ENCODE measurements at regions not wholly inside any gene's neighbourhood (a gene's known extent, or its start where the extent isn't known, plus 50 kb on each side); places are given as distances from the start of the nearest gene placed in this dataset.
A peak's percentile ranks its signal among the peaks of the same experiment; 100 is the strongest.

DNA sequence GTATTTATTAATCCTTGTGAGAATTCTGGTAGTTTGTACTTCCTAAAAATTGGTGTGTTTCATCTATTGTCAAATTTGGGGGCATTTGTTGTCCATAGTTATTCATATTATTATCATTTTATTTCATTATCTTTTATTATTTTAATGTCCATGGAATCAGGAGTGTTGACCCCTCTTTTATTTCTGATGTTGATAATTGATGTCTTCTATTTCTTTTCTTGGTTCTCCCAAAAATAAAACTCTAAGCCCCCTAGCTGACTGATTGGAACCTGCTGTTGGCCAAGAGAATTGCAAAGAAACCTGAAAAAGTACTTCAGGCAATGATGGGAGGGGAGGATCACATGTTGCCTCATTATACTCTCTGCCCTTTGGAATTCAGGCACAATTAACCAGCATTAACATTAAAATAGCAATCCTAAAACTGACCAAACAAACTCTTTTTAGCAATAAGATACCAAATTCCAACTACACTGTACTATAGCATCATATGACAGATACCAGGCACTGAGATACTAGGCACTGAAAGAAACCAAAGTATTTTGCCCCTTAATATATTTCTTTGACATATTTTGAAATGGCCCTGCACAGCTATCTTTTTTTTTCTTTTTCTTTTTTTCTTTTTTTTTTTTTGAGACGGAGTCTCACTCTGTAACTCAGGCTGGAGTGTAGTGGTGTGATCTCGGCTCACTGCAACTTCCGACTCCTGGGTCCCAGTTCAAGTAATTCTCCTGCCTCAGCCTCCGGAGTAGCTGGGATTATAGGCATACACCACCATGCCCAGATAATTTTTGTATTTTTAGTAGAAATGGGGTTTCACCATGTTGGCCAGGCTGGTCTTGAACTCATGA is 1097.2 kb upstream of the CNTNAP5 start:
- DNase-seq: no peak

DNA sequence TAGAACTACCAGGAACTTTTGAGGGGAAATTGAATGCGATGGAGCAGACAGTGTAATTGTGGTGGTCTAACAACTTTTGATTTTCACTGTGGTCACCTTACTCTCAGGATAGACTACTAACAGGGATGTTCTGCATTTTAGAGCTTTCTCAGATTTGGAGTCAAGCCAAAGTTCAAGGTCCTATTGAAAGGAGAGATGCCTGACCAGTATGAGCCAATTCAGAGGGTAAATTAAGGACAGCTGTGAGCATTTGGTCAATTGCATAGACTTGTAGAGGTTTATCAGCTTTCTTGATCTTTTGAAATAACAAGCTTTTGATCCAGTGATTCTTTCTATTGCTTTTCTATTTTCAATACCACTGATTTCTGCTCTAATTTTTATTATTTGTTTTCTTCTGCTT is 1095.7 kb upstream of the CNTNAP5 start:
- DNase-seq: no peak

DNA sequence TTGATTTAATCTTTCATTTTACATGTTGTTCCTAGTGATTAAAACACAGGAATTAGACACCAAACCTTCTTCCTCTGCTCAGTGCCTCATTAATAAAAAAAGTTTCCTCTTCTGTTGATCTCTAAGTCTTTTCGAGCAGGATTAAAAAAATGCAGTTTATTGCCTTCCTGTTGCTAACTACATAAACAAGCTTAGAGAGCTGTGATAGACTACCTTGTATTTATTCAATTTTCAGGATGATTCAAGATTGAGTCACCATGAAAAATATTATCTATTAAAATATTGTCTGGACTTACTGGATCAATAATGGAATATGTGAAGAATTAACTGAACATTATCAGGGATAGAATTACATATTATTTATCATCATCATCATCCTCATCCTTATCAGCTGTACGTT is 1089.6 kb upstream of the CNTNAP5 start:
- no peak for DNase-seq

DNA sequence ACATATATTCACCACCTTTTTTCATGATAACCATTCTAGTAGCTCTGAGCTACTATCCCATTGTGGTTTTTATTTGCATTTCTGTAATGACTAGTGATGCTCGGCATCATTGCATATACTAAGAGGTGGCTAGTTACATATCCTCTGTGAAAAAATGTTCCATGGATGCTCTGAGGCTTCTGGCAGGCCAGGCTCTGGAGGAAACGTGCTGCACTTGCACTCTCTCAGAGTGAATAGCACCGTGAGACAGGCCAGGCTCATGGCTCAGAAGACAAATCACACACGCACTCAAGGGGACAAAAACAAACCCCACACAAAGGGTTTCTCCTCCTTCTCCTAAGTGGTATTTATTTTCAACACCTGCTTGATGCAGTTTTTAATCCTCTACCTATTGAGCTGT is 1085.3 kb upstream of the CNTNAP5 start:
- DNase-seq: no peak

DNA sequence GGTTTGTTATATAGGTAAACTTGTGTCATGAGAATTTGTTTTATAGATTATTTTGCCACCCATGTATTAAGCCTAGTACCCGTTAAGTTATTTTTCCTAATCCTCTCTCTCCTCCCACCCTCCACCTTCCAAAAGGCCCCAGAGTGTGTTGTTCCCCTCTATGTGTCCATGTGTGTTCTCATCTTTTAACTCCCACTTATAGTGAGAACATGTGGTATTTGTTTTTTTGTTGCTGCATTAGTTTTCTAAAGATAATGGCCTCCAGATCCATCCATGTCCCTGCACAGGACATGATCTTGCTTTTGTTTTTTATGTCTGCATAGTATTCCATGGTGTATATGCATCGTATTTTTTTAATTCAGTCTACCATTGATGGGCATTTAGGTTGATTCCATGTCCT is 1075.6 kb upstream of the CNTNAP5 start:
- DNase-seq: no peak

DNA sequence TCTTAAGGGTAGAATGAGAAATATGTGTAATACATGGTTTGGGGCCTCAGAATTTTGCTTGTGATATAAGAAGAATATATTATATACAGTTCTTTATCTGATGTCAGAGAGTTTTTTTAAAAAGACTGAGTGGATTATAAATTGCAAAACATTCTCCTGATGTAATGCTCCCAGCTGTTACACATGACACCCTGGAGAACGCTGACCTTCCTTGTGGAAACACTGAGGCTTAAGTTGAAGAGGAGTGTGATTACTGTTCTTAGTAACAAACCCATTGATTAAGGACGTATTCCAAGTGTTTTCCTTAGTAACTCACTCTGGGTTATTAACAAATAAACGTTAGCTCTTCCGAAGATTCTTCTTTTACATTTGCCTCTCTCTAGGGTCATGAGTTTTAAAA is 1069.3 kb upstream of the CNTNAP5 start:
- no peak for DNase-seq

DNA sequence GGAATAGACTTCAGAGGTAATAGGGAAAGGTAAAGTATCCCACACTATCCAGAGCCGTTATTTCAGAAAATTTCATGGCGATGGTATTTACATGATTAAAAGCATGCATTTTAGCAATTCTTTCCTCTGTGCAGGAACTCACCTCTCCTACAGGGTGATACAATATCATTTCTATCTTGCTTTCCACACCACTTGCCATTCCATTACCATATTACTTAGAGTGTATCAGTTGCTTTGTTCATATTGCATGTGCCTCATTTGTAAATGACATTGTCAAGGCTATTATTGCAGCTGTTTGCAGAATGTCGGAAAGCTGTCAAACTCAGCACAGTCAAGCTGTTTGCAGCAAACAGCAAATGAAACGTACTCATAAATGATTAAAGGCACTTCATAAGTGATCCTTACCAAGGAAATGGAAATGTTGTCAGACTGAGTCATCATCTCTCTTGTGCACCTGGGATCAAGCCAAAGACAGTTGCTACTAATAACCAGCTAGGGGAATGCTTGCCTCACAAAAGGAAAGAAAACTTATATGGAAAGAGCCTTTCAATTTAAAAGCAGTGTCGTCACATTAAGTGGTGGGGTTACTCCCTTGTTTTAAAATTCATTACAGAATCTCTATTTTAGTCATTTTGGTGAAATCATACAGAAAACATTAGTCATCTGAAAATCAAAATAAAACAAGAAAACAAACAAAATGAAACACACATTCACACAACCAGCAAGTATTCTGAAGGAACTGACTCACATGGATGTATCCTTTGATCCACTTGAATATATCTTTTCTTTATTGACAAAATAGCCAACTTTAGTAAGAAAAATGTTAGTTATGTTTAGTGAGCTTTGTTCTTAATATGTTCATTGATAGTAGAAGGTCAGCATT is 1064.1 kb upstream of the CNTNAP5 start:
- DNase-seq: no peak

DNA sequence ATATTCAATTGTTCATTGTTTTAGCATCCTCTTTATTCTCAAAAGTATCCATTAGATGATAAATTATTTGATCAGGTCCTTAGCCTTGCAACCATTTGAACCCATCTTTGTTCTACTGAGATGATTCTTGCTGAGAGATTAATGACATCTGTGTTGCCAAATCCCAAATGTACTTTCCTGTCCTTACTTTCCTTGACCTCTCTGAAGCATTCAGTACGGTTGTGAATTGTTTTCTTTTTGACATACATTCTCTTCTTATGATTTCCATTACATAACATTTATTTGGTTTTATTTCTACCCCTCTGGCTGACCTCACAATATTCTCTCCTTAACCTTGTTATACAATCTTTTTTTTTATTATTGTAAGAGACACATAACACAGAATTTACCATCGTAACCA is 1058.6 kb upstream of the CNTNAP5 start:
- no peak for DNase-seq

DNA sequence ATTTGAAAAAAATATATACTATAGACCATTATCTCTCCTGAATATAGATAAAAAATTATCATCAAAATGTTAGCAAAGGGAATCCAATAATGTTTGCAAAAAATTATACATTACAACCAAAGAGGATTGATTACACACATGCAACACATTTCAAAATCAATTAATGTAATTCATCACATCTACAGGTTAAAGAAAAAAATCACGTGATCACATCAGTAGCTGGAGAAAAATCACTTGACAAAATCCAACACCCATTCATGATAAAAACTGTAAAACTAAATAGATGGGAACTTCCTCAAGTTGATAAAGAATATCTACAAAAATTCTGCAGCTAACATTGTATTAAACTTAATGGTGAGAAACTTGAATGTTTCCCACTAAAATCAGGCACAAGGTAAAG is 1047.5 kb upstream of the CNTNAP5 start:
- no peak for DNase-seq

DNA sequence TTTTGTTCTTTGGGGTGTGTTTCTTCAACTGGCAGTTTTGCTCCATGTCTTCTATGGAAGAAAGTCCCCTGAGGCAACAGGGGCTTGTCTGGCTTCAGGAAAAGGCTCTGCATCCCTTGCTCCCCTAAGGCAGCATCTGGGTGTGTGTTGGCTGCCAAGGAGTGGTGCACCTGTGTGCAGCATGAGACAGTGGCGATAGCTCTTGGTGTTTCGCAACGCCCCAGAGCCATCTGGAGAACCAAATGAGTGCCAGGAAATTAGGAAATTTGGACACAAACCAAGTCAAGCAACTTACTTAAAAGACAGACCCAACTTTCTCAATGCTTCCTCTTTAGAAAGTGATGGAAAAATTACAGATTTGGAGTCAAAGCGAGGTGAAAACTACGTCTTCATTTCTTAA is 1044.4 kb upstream of the CNTNAP5 start:
- no peak for DNase-seq

DNA sequence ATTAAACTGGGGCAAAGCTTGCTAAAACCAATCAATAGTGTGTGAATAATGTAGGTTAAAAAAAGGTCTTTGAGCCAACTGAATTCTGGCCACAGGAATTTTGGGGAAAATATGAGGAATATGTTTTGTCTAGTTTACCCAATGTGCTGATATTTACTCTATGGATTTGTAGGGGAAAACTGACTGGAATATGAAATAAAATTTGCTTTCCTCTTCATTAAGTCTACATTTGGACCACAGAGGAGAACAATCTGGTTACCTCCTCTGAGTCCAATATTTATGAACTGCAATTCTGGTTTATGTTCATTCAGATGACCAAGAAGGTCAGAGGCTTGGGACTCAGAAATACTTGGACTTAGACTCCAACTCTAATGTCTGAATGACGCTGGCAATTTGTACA is 1042.2 kb upstream of the CNTNAP5 start:
- DNase-seq: no peak

DNA sequence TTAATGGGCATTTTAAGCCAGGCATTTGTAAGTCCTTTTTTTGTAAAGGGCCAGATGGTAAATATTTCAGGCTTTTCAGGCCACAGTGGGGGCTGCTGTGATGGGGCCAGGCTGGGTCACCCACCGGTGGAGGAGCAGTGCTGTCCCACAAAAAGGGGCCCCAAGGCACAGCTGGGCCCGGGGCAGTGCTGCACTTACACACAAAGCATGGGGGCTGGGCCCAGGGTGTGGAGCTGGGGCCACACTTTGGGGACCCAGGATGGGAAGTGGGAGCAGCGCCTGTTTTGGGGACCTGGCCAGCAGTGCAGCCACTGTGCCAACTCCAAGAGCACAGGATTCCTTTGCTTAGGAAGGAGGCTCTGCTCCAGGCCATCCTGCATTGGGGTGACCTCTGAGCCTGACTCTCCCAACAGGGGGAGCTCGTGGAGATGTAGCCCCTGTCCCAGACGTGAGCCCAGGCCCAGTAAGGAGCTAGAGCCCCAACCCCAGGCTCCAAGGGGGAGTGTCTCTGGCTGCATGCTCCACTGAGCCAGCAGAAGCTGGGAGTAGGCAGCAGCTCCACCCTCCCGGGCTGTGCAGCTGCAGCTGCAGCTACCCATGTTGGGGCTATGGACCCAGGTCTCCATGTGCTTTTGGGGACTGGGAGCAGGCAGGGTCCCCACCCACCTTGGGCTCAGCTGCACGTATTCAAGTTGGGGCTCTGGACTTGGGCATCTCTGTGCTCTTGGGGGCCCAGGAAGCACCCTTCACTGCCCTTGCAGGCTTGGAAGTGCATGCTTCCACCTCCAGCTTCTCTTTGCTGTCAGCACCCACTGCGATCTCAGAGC is 1036.5 kb upstream of the CNTNAP5 start:
- no peak for DNase-seq

DNA sequence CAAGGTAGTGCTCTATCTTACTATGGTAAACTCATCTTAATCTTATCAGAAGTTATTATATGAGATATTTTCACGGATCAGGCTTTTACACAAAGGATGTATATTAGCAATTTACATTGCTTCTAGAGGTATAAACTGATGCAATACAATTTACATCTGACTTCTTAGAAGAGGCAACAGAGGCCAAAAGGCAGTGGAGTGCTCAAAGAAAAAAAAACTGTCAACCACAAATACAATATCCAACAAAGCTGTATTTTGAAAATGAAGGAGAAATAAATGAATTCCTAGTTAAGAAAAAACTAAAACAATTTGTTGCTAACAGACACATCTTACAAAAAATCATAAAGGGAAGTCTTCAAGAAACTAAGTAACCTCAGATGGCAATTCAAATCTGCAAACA is 1031.5 kb upstream of the CNTNAP5 start:
- no peak for DNase-seq

DNA sequence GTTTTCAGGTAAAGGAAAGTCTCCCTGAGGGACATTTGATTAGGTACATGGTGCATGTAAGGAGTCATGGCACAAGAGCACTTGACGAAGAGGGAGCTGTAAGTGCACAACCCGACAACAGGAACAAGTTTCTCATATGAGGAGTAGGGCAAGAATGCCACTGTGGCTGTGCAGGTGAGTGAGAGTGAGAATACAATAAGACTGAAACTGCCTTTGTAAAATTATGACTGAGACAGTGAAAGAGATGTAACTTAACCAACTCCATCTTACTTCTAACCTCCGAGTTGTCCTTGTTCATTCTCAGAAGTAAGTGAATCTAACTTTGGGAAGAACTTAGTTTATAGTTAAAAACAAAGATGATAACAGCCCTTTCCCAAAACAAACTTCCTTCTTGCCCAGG is 1025.8 kb upstream of the CNTNAP5 start:
- peak in 1 of 5 experiments; percentile 15 for DNase-seq

DNA sequence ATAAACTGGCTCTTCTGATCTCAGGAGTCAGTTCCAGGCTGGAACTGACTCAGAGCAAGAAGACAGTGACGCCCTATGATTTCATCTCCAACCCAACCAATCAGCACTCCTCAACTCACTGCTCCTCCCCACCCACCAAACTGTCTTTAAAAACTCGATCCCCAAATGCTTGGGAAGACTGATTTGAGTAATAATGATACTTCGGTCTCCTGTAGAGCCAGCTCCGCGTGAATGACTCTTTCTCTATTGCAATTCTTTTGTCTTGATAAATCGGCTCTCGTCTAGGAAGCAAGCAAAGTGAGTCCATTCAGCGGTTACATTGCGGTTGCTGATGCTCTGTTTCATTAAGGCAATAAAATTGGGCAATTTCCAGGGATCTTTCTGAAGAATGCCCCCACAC is 1025.3 kb upstream of the CNTNAP5 start:
- peak in 1 of 5 experiments; percentile 1 for DNase-seq

DNA sequence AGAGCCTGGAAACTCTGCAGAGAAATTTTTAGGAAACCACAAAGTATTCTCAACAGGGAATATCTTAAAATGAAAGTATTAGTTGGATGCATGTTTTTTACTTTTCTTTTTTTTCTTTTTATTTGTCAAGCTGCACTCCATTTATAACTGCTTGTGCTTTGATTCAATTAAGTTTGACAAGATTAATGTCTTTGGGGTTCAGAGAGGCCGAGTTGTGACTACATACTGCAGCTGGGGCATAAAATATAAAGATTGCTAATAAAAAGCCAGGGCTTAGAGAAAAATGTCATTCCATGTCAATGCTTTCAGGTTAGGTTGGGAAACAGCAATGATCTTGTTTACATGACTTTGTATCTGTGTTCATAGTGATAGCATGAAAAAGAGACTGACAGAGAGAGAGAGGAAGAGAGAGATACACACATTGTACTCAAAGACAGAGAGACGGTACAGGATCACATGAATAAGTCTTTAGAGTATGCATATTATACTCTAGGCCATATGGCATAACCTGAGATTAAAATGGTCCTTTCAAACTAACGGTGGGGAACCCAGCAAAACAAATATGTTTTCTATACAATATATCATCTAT is 1022.3 kb upstream of the CNTNAP5 start:
- no peak for DNase-seq

DNA sequence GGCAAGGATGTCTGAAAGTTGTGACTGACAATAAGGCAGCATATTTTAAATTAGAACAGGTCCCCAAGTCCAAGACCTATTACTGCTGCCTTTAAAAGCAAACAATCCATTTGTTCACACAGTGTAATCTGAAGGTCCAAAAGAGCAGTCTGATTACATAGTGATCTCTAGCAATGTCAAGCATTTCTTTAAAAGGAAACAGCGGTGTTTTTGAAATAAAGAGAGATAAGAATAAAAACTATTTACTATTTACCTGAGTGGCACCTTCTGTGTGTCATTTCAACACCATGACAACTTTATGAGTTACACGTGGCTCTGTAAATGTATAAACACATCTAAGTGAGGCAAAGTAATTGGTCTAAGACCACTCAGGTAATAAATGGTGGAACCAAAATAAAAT is 1009.9 kb upstream of the CNTNAP5 start:
- DNase-seq: no peak

DNA sequence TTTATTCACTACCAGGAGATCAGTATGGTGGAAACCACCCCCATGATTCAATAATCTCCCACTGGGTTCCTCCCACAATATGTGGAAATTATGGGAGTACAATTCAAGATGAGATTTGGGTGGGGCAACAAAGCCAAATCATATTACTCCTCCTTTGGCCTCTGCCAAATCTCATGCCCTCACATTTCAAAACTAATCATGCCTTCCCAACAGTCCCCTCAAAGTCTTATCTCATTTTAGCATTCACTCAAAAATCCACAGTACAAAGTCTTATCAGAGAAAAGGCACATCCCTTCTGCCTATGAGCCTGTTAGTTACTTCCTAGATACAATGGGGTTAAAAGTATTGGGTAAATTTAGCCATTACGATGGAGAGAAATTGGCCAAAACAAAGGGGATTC is 989.5 kb upstream of the CNTNAP5 start:
- DNase-seq: no peak

DNA sequence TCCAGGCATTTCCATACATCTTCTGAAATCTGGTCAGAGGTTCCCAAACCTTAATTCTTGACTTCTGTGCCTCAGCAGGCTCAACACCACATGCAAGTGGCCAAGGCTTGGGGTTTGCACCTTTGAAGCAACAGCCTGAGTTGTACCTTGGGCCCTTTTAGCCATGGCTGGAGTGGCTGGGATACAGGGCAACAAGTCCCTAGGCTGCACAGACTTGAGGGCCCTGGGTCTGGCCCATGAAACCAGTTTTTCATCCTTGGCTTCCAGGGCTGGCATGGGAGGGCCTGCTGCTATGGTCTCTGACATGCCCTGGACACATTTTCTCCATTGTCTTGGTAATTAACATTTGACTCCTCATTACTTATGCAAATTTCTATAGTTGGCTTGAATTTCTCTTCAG is 988.8 kb upstream of the CNTNAP5 start:
- no peak for DNase-seq

DNA sequence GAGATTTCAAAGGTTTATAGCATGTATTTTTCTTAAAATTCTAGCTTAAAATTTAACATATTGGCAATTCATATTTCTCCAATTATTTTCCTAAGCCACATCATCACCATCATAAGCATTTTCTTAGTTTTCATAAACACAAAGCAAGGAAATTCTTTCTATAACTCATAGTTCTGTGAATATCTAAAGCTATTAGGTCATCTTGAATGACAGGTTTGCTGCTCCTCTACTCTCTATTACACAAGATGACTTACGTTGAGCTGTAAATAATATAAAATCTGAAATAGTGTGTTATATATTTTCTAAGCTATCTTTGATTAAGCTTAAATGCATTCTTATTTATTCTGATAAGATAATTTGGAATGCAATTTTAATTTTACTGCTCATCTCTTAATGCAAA is 984.6 kb upstream of the CNTNAP5 start:
- no peak for DNase-seq

DNA sequence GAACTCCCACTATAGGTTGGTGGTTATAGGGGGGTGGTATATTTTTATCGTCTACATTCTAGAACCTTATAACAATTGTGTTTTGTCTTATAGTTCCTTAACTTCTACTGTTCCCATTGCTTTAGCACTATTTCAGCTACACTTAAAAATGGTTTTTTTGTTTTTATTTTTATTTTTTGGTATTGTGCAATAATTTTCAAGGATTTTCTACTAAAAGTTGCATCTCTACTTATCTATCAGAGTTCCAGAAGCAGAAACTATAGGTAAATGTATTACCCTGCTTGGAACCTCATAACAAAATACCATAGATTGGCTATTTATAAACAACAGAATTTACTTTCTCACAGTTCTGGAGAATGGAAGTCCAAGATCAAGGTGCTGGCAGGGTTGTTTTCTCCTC is 981.6 kb upstream of the CNTNAP5 start:
- DNase-seq: no peak

DNA sequence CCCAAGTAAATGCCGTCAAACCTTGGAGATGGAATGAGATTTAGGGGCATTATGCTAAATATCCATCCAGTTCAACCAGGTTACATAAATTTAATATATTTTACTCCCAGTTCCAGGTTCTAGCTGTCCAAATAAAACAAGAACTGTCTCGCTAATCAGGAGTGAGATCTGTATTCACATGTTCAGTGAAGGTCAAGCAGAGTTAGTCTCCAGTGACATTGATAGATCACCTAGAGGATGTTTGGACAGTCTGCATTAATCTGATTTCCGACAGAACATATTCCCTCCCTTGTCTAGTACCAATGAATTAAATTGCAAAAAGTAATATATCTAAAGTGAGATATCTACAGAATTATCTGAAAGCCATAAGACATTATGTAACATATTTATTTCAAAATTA is 979.4 kb upstream of the CNTNAP5 start:
- no peak for DNase-seq

DNA sequence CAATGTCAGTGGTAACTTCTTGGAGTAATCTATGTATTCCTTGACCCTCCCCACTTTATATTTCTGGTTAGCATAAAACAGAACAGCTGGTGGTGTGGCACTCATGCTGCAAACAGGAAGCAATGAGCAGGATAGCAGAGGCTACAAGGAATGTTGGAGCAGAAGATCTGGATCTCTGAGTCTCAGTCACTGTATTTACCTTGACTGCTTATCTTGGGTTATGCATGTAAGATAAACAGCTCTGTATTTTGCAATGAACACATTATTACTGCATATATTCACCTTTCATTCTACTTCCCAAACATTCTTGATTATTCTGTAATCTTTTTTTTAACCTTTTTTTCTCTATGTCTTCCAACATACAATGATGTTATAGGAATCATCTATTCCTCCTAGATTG is 977.9 kb upstream of the CNTNAP5 start:
- no peak for DNase-seq

All from T-helper 2 cell (primary cell).